ENCODE measurements at regions not wholly inside any gene's neighbourhood (a gene's known extent, or its start where the extent isn't known, plus 50 kb on each side); places are given as distances from the start of the nearest gene placed in this dataset.

- TF ChIP-seq FOXM1 (IDR thresholded peaks at IDR 0.05; ENCODE audit: borderline replicate concordance, low read depth), result no peak
- TF ChIP-seq USF1 (IDR thresholded peaks at IDR 0.05), result no peak
- no peak for TF ChIP-seq TCF12 (IDR thresholded peaks at IDR 0.05; ENCODE audit: low read depth)
- no peak for TF ChIP-seq CREB1 (IDR thresholded peaks at IDR 0.05; ENCODE audit: low read depth)
- no peak for TF ChIP-seq YY1 (IDR thresholded peaks at IDR 0.05; ENCODE audit: low read depth)
- no peak for TF ChIP-seq CEBPB (IDR thresholded peaks at IDR 0.05)
- TF ChIP-seq EGR1 (IDR thresholded peaks at IDR 0.05), result no peak
- TF ChIP-seq, protein P1, sequence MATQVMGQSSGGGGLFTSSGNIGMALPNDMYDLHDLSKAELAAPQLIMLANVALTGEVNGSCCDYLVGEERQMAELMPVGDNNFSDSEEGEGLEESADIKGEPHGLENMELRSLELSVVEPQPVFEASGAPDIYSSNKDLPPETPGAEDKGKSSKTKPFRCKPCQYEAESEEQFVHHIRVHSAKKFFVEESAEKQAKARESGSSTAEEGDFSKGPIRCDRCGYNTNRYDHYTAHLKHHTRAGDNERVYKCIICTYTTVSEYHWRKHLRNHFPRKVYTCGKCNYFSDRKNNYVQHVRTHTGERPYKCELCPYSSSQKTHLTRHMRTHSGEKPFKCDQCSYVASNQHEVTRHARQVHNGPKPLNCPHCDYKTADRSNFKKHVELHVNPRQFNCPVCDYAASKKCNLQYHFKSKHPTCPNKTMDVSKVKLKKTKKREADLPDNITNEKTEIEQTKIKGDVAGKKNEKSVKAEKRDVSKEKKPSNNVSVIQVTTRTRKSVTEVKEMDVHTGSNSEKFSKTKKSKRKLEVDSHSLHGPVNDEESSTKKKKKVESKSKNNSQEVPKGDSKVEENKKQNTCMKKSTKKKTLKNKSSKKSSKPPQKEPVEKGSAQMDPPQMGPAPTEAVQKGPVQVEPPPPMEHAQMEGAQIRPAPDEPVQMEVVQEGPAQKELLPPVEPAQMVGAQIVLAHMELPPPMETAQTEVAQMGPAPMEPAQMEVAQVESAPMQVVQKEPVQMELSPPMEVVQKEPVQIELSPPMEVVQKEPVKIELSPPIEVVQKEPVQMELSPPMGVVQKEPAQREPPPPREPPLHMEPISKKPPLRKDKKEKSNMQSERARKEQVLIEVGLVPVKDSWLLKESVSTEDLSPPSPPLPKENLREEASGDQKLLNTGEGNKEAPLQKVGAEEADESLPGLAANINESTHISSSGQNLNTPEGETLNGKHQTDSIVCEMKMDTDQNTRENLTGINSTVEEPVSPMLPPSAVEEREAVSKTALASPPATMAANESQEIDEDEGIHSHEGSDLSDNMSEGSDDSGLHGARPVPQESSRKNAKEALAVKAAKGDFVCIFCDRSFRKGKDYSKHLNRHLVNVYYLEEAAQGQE (IDR thresholded peaks at IDR 0.05; ENCODE audit: low read depth), result no peak
- TF ChIP-seq TEAD4 (IDR thresholded peaks at IDR 0.05), result no peak
- no peak for TF ChIP-seq EP300 (IDR thresholded peaks at IDR 0.05; ENCODE audit: borderline replicate concordance)
Measured at GRCh38 chr10:76779796-76780301, 857.8 kb downstream of the KCNMA1 start.

GRCh38 chr10:76778914-76779795, 858.5 kb downstream of the KCNMA1 start:
- no peak for TF ChIP-seq YY1 (IDR thresholded peaks at IDR 0.05; ENCODE audit: low read depth)
- TF ChIP-seq ZBTB7A (IDR thresholded peaks at IDR 0.05; ENCODE audit: low read depth), result no peak

- TF ChIP-seq, protein P1 (IDR thresholded peaks at IDR 0.05; ENCODE audit: low read depth), result no peak
- TF ChIP-seq NFIC (IDR thresholded peaks at IDR 0.05), result no peak
- no peak for TF ChIP-seq EGR1 (IDR thresholded peaks at IDR 0.05)
- TF ChIP-seq USF1 (IDR thresholded peaks at IDR 0.05), result no peak
- TF ChIP-seq MAX (IDR thresholded peaks at IDR 0.05), result no peak
- no peak for TF ChIP-seq TEAD4 (IDR thresholded peaks at IDR 0.05)
- no peak for TF ChIP-seq RAD21 (IDR thresholded peaks at IDR 0.05; ENCODE audit: low read depth)
- TF ChIP-seq FOXM1 (IDR thresholded peaks at IDR 0.05; ENCODE audit: borderline replicate concordance, low read depth), result no peak
- TF ChIP-seq YY1 (IDR thresholded peaks at IDR 0.05; ENCODE audit: low read depth), result no peak
- TF ChIP-seq TAF1 (IDR thresholded peaks at IDR 0.05; ENCODE audit: low read depth), result no peak
Measured at GRCh38 chr10:76774987-76775603, 862.5 kb downstream of the KCNMA1 start.

GRCh38 chr10:76769582-76769981, 868.0 kb downstream of the KCNMA1 start:
- TF ChIP-seq CEBPB (IDR thresholded peaks at IDR 0.05), result no peak
- no peak for TF ChIP-seq MAX (IDR thresholded peaks at IDR 0.05)
- TF ChIP-seq EP300 (IDR thresholded peaks at IDR 0.05; ENCODE audit: borderline replicate concordance), result no peak
- TF ChIP-seq TAF1 (IDR thresholded peaks at IDR 0.05; ENCODE audit: low read depth), result no peak
- TF ChIP-seq YY1 (IDR thresholded peaks at IDR 0.05; ENCODE audit: low read depth), result no peak
- TF ChIP-seq CREB1 (IDR thresholded peaks at IDR 0.05; ENCODE audit: low read depth), result no peak
- TF ChIP-seq NFIC (IDR thresholded peaks at IDR 0.05), result no peak

GRCh38 chr10:76769161-76769560, 868.4 kb downstream of the KCNMA1 start:
- TF ChIP-seq CREB1 (IDR thresholded peaks at IDR 0.05; ENCODE audit: low read depth) (no peak), NFIC (IDR thresholded peaks at IDR 0.05) (no peak), MAX (IDR thresholded peaks at IDR 0.05) (no peak), TEAD4 (IDR thresholded peaks at IDR 0.05) (no peak), FOXM1 (IDR thresholded peaks at IDR 0.05; ENCODE audit: borderline replicate concordance, low read depth) (no peak), TCF12 (IDR thresholded peaks at IDR 0.05; ENCODE audit: low read depth) (no peak), TAF1 (IDR thresholded peaks at IDR 0.05; ENCODE audit: low read depth) (no peak), USF1 (IDR thresholded peaks at IDR 0.05) (no peak)
- TF ChIP-seq, protein P1 (IDR thresholded peaks at IDR 0.05; ENCODE audit: low read depth), result no peak

All from Ishikawa (cell line).